GM19372 (cell line): ENCODE measurements at regions not wholly inside any gene's neighbourhood (a gene's known extent, or its start where the extent isn't known, plus 50 kb on each side); places are given as distances from the start of the nearest gene placed in this dataset.

Source experiments
- ATAC-seq: cut with Tn5 transposase; IDR thresholded peaks from one replicate; pipeline ENCODE4 v1.9.1; 2021; ENCODE audit warnings: mild to moderate bottlenecking, low read depth, moderate library complexity; ENCODE audit not compliant: unreplicated experiment

GRCh38 chr13:65909501-65909900 lies 1320.6 kb downstream of the PCDH9 start:
- no peak for ATAC-seq

- no peak for ATAC-seq
These were observed 1322.2 kb downstream of the PCDH9 start for GRCh38 chr13:65907666-65908525.

GRCh38 chr13:65901723-65902122 lies 1328.4 kb downstream of the PCDH9 start:
- ATAC-seq: no peak

DNA sequence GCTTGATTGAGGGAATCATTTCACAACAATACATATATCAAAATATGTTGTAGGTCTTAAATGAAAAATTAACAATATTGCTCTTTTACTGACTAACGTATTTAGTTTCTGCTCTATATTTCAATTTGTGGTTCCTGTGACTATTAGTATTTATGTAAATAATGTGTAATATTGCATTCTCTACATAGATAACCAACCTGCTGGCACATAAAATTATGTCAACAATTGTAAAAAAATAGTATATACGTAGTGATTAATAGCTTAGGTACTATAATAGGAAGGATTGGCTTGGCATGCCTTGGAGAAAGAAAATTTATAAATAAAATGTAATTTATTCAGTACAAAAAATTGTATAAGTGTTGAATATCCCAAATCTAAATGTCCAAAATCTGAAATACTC lies 1336.1 kb downstream of the PCDH9 start:
- no peak for ATAC-seq

GRCh38 chr13:65892859-65893258 lies 1337.3 kb downstream of the PCDH9 start:
- no peak for ATAC-seq

DNA sequence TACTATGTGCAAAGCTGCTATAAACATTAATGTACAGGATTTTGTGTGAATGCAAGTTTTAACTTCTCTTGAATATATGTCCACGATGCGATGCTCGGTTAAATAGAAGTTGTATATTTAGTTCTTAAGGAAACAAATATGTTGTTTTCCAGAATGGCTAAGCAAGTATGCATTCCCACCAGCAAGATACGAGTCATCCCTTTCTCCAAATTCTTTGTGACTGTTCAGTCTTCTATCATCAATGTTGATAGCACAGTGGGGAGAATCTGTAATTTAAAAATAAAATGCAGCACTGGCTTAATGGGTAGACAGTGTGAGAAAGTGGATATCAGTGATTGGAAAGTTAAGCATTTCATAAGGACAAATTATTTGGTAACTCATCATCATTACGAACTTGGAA lies 1340.8 kb downstream of the PCDH9 start:
- ATAC-seq: no peak

DNA sequence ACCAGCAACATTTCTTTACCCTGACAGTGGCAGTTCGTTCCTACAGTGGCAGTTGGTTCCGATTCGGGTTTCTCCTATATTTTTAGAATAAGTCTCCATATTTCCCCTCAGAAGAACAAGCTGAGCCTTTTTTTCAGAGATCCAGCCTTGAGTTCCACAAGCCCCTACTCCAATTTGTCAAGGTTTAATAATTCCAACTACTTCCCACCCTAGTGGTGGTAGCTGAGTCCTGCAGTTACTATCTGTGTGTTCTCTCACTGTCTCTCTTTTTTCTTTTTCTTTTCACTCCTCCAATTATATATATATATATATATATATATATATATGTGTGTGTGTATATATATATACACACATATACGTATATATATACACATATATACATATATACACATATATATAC lies 1347.3 kb downstream of the PCDH9 start:
- no peak for ATAC-seq

GRCh38 chr13:65881561-65882155 lies 1348.5 kb downstream of the PCDH9 start:
- ATAC-seq: no peak

DNA sequence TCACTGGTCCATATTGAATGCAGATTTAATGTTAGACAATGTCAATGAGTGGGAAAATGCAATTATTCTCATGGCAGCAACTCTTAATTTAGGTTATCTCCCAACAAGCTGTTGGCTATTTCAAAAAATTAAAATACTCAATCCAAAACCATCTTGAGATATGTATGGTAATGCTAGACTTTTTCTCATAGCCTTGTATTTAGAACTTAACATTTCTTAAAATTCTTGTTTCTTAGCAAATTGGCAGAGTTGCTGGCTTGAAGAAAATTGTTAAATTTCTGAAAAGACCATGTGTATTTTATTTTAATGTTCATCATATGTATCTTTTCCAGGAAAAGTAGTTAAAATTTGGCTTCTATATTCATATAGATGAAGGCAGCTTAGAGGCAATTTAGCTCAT lies 1355.1 kb downstream of the PCDH9 start:
- no peak for ATAC-seq

DNA sequence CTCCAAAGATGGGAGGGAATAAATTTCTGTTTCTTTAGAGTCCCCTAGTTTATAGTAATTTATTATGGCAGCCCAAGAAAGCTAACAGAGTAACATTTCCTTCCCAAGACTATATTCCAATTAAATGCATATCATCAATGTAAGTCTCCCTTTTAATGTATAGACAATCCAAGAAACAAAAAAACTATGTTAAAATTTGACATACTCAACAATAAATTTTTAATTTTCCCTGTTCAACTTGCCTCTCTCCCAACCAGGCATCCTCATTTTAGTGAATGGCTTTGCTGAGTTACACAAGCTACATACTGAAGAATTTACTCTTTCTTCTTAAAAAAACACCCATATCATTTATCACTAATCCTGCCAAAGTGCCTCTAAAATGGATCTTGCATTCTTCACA lies 1357.7 kb downstream of the PCDH9 start:
- ATAC-seq: no peak

DNA sequence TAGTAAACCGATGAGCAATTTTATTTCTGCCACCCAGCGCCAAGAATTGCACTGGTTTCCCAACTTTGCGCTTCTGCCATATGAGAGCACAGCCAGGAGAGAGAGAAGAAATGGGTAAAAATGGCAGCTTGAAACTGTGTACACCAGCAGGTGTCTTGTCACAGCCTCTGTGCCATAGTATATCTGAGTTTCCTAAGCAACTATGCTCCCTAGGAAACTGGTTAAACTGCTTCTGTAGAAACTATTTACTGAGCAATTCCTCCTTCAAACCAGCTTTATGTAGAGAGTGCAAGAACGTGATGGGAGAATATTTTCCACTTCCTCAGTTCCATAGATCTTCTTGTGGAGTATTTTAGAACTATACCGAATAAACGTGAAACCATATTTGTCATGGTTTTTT lies 1361.3 kb downstream of the PCDH9 start:
- no peak for ATAC-seq

DNA sequence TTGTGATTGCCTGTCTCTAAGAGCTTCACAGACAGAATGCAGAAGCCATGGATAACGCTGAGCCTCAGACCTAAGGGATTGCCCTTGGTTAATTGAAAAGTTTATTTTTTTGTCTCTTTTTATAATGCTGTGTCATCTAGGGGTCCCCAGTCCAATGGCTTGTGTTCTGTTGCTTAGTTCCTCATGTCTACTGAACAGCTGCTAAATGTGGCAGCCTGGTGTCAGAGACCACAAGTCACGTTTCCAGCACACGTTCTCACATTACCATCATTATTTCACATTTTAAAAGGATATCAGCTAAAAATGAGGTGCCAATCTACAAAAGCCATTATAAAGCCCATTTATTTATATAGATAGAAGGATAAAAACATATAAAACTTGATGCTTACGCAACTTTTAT lies 1362.0 kb downstream of the PCDH9 start:
- no peak for ATAC-seq

- ATAC-seq: no peak
These were observed 1364.0 kb downstream of the PCDH9 start for GRCh38 chr13:65866138-65866537.

DNA sequence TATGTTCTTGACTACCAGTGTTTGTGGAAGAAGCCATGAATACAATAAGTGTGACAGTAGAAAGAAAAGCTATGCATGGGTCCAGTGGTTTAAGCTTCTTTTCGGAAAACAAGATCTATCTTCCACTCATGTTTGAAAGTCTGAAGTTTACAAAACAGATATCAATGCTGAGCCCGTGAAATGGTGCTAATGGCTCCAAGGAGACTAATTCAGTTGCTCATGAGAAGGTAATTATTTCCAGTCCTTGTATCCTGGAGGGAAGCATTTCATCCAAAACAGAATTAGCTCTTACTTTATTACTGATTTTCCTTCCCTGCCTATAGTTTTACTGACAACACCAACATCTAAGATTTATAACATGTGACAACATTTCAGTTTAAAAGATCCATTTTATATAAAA lies 1364.9 kb downstream of the PCDH9 start:
- ATAC-seq: no peak

DNA sequence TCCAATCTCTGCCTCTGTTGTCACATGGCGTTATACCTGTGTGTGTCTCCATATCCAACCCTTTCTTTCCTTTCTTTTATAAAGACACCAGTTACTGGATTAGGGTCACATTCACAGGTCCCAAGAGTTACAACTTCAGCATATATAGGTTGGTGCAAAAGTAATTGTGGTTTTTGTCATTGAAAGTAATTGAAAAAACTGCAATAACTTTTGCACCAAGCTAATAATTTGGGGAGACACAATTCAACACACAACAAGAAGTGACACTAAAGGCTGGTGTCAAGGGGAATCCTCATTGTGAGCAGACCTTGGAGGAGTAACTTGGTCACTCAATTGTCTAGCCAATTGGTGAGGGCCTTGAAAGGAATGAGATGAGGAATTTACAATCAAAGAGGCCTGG lies 1366.1 kb downstream of the PCDH9 start:
- ATAC-seq: no peak

- no peak for ATAC-seq
These were observed 1369.8 kb downstream of the PCDH9 start for GRCh38 chr13:65860306-65860705.

DNA sequence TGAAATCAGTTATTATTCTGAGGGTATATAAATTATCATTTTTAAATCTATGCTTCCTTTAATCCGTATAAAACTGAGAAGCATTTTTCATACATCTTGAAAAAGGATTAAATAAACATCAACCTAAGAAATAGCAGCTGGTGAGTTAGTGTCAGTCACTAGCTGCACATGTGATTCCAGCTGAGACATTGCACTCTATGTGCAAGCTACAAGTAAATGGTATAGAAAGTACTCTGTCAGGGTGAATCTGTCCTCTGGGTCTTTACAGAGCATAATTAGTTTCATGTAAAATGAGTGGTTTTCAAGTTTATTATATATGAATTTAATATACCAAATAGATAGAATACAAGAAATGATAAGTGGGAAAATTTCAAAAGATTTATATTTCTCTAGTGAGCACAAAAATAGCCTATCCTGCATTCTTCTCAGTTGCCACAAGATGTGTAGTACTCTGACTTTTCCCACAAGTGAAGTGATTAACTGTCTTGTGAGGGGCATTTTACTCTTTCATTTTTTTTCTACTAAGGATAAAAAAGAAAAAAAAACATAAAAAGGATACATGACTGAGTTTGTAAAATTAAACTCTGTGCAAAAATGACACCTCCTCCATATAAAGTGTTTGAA lies 1372.1 kb downstream of the PCDH9 start:
- no peak for ATAC-seq

GRCh38 chr13:65856431-65856830 lies 1373.7 kb downstream of the PCDH9 start:
- ATAC-seq: no peak

DNA sequence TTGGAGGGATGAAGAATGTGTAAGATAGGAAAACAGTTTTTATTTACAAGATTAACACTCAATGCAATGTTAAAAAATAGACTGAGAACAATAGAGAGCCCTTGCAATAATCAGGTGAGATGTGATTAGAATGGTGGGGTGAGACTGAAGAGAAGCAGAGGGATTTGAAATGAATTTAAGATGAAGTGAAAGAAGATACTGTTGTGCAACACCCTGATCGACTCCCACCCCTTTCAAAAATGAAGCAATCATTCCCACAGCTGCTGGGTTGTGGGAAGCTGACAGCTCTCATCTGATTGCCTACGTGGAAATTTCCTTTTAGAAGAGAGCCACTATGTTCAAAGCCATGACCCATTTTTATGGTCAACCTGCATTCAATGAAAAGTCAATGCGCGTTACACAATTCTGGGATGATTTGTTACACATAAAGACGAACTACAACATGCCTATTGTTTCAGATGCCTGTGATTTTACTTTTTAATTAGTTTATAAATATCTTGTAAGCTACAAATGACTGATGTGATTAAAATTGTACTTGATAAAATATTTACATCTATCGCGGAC lies 1374.8 kb downstream of the PCDH9 start:
- ATAC-seq: no peak

DNA sequence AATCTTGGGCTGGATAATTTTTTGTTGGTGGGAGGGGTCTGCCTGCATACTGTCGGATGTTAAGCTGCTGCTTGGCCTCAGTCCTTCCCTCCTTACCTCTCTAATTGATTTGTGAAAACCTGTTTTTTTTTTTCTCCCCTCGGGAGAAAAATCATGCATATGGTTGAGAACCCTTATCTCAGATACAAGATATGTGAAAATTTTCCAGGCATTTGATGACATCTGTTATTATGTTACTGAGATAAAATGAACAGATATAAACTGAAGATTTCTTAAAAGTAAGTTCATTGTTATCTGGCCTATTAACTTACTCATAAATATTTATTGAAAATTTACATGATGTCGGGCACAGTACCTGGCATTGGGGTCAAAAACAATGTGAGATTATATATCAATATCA lies 1375.7 kb downstream of the PCDH9 start:
- ATAC-seq: no peak

GRCh38 chr13:65844266-65844841 lies 1385.8 kb downstream of the PCDH9 start:
- ATAC-seq: no peak
